Endothelial cell of umbilical vein (primary cell): ENCODE measurements at regions not wholly inside any gene's neighbourhood (a gene's known extent, or its start where the extent isn't known, plus 50 kb on each side); places are given as distances from the start of the nearest gene placed in this dataset.

Source experiments
- CTCF ChIP-seq, 2 donors: IDR thresholded peaks; 1 replicate in 1 of 2; 2 replicates in 1 of 2; pipeline ENCODE4 v1.5.1; 2011; ENCODE audit warnings: low read length in 2 of 2, mild to moderate bottlenecking in 2 of 2, moderate library complexity in 2 of 2, control low read depth in 1 of 2, inconsistent platforms in 1 of 2, low read depth in 1 of 2; ENCODE audit not compliant: insufficient read depth in 1 of 2; ENCODE audit errors: extremely low read depth in 1 of 2
- GATA2 ChIP-seq: IDR thresholded peaks from 2 replicates; pipeline ENCODE4 v1.7.0; 2011; ENCODE audit warnings: low read depth, mild to moderate bottlenecking, moderate library complexity, mixed read lengths, low read length; ENCODE audit not compliant: insufficient read length, insufficient read depth
- MAX ChIP-seq: IDR thresholded peaks from 2 replicates; pipeline ENCODE4 v1.6.1; 2011; ENCODE audit not compliant: insufficient read depth, insufficient read length
- POLR2AphosphoS5 ChIP-seq: IDR thresholded peaks from 2 replicates; pipeline ENCODE4 v1.6.1; 2012; ENCODE audit warnings: low read depth, mild to moderate bottlenecking, control low read depth, low read length, moderate library complexity; ENCODE audit not compliant: insufficient read depth

- TF ChIP-seq CTCF (IDR thresholded peaks at IDR 0.05; ENCODE audit: extremely low read depth in 1 of 2, insufficient read depth in 1 of 2, low read depth in 1 of 2, low read length in 2 of 2), result no peak
- TF ChIP-seq POLR2AphosphoS5, result no peak
- TF ChIP-seq MAX, result no peak
- TF ChIP-seq GATA2, result no peak
Observed at GRCh38 chr19:34066007-34066643, 106.2 kb upstream of the LSM14A start.
